Lung (tissue), 11 donors: ENCODE measurements at regions not wholly inside any gene's neighbourhood (a gene's known extent, or its start where the extent isn't known, plus 50 kb on each side); places are given as distances from the start of the nearest gene placed in this dataset.

Source experiments
- ATAC-seq: fragments of 200-7000 bp; cut with Tn5 transposase; one replicate; pipeline ENCODE4 v1.9.1; 2020; ENCODE audit warnings: moderate number of reproducible peaks; ENCODE audit not compliant: insufficient read depth, low FRiP score
- DNase-seq, 3 donors: peaks; one replicate each; pipeline ENCODE4 v3.0.0-alpha.2; 2013 to 2017
- H3K27ac ChIP-seq, 2 donors: one replicate each; pipeline ENCODE4 v1.5.1; 2013; ENCODE audit warnings: mild to moderate bottlenecking in 2 of 2, moderate library complexity in 2 of 2, control low read depth in 1 of 2, inconsistent platforms in 1 of 2, low read depth in 1 of 2, low read length in 1 of 2
- H3K27me3 ChIP-seq, 3 donors: one replicate each; pipeline ENCODE4 v1.5.1; 2013; ENCODE audit warnings: low read length in 2 of 3; ENCODE audit not compliant: control insufficient read depth in 3 of 3, insufficient read depth in 3 of 3
- H3K36me3 ChIP-seq, 4 donors: one replicate each; pipeline ENCODE4 v1.5.1; 2013; ENCODE audit warnings: low read length in 4 of 4, mild to moderate bottlenecking in 1 of 4, moderate library complexity in 1 of 4; ENCODE audit not compliant: control insufficient read depth in 4 of 4, insufficient read depth in 4 of 4
- H3K4me1 ChIP-seq, 5 donors: one replicate each; pipeline ENCODE4 v1.5.1; 2013; ENCODE audit warnings: low read length in 5 of 5, mild to moderate bottlenecking in 2 of 5, moderate library complexity in 1 of 5; ENCODE audit not compliant: control insufficient read depth in 5 of 5, insufficient read depth in 5 of 5
- H3K4me3 ChIP-seq: one replicate; pipeline ENCODE4 v1.5.1; 2013; ENCODE audit warnings: mild to moderate bottlenecking, control low read depth, moderate library complexity
- H3K9ac ChIP-seq, 2 donors: one replicate each; pipeline ENCODE4 v1.5.1; 2013; ENCODE audit warnings: low read length in 2 of 2, control low read depth in 1 of 2; ENCODE audit not compliant: insufficient read depth in 1 of 2
- H3K9me3 ChIP-seq, 4 donors: one replicate each; pipeline ENCODE4 v1.5.1; 2013; ENCODE audit warnings: low read length in 3 of 4, mild to moderate bottlenecking in 1 of 4, moderate library complexity in 1 of 4; ENCODE audit not compliant: control insufficient read depth in 4 of 4, insufficient read depth in 3 of 4
- CTCF ChIP-seq: IDR thresholded peaks from 2 replicates; pipeline ENCODE4 v1.5.1; 2012; ENCODE audit warnings: mild to moderate bottlenecking; ENCODE audit errors: control extremely low read depth, extremely low read depth
- WGBS, 2 donors: extraction: QIAGEN DNeasy Blood & Tissue Kit; methylation state at CpG; one replicate each; pipeline ENCODE4 v1.1.7; 2013; 5-methylcytosine and 5-hydroxymethylcytosine counted together
- donor health status: control.
- donor health status: control.
- donor health status: Bipolar disorder and iron deficiency.
- donor health status: healthy.
- donor health status: DM: yes; HTN: yes; CAD: no.

GRCh38 chr2:41867553-41867952 is 180.3 kb upstream of the PKDCC start:
- Histone ChIP-seq H3K9me3 (no peaks in the 10 kb centered on the region), H3K36me3 (no peaks in the 10 kb centered on the region), H3K27ac (no peak overlapping the region), H3K9ac (no peak overlapping the region), H3K27me3 (no peaks in the 10 kb centered on the region), H3K4me3 (no peak overlapping the region), H3K4me1 (peaks cover 0 to 15% (median 2%) of the 10 kb centered on the region in 5 donors)
- ATAC-seq (no peak), DNase-seq (no peak)
- WGBS, 2 donors: 70 to 73% methylated on average over 3 of the region's 3 CpGs
- no peak for TF ChIP-seq CTCF

- H3K4me3 ChIP-seq: no peak overlapping the region
- peak; percentile 83 to 85 (median 84) for DNase-seq
- H3K9ac ChIP-seq: no peak overlapping the region
- H3K4me1 ChIP-seq: peaks cover 0 to 15% (median 2%) of the 10 kb centered on the region in 5 donors
- H3K27me3 ChIP-seq: no peaks in the 10 kb centered on the region
- 32 to 36% methylated on average over 3 of the region's 3 CpGs for WGBS, 2 donors
- TF ChIP-seq CTCF: peak; percentile 85
- no peaks in the 10 kb centered on the region for H3K9me3 ChIP-seq
- peak; percentile 85 for ATAC-seq
- H3K27ac ChIP-seq: no peak overlapping the region
- H3K36me3 ChIP-seq: no peaks in the 10 kb centered on the region
These were observed 178.1 kb upstream of the PKDCC start for GRCh38 chr2:41869542-41870264.

- no peak for TF ChIP-seq CTCF
- WGBS, 2 donors: 82 to 86% methylated on average over 6 of the region's 6 CpGs
- H3K9ac ChIP-seq: no peak overlapping the region
- peaks cover 0 to 15% (median 2%) of the 10 kb centered on the region in 5 donors for H3K4me1 ChIP-seq
- ATAC-seq: no peak
- H3K36me3 ChIP-seq: no peaks in the 10 kb centered on the region
- DNase-seq: no peak
- H3K27me3 ChIP-seq: no peaks in the 10 kb centered on the region
- H3K27ac ChIP-seq: no peak overlapping the region
- no peak overlapping the region for H3K4me3 ChIP-seq
- H3K9me3 ChIP-seq: no peaks in the 10 kb centered on the region
These were observed 177.6 kb upstream of the PKDCC start for GRCh38 chr2:41870265-41870585.

- no peaks in the 10 kb centered on the region for H3K27me3 ChIP-seq
- WGBS, 2 donors: 57 to 64% methylated on average over 9 of the region's 9 CpGs
- H3K9me3 ChIP-seq: no peaks in the 10 kb centered on the region
- no peak overlapping the region for H3K9ac ChIP-seq
- DNase-seq: peak; percentile 66 to 74 (median 68)
- no peak for ATAC-seq
- H3K4me3 ChIP-seq: no peak overlapping the region
- H3K4me1 ChIP-seq: peaks cover 0 to 15% (median 2%) of the 10 kb centered on the region in 5 donors
- TF ChIP-seq CTCF: no peak
- H3K27ac ChIP-seq: no peak overlapping the region
- no peaks in the 10 kb centered on the region for H3K36me3 ChIP-seq
These were observed 176.7 kb upstream of the PKDCC start for GRCh38 chr2:41871080-41871479.
